ENCODE measurements at regions not wholly inside any gene's neighbourhood (a gene's known extent, or its start where the extent isn't known, plus 50 kb on each side); places are given as distances from the start of the nearest gene placed in this dataset.

- no peak for TF ChIP-seq CTCF (IDR thresholded peaks at IDR 0.05)
- TF ChIP-seq POLR2AphosphoS5 (IDR thresholded peaks at IDR 0.05; ENCODE audit: insufficient read depth in 1 of 2, low read depth in 1 of 2): no peak
These were observed 344.4 kb upstream of the SALL3 start for GRCh38 chr18:78635093-78635800.

Data from vagina (tissue), 2 donors.